SK-N-SH (cell line): ENCODE measurements at regions not wholly inside any gene's neighbourhood (a gene's known extent, or its start where the extent isn't known, plus 50 kb on each side); places are given as distances from the start of the nearest gene placed in this dataset.

Experiments used
- CTCF ChIA-PET: fragments of 300-600, 350-600 bp; formaldehyde crosslinking; extraction: SDS; loops from one replicate; lab custom pipeline; 2021; lab: Yijun Ruan, JAX
- POLR2A ChIA-PET: fragments of 350-600 bp; sonication (Branson Sonifier 250); formaldehyde crosslinking; extraction: SDS; loops from one replicate; lab custom pipeline; 2020; ENCODE audit warnings: antibody characterized with exemption, inconsistent platforms; lab: Yijun Ruan, JAX
- DNase-seq: peaks from one replicate; pipeline ENCODE4 v3.0.0; 2012
- H2AFZ ChIP-seq: fragments of 200-600 bp; sonication (generic); 2 replicates; pipeline ENCODE4 v1.8.1; 2016; ENCODE audit warnings: antibody characterized with exemption, mild to moderate bottlenecking, low read depth
- H3F3A ChIP-seq: fragments of 200-600 bp; sonication (generic); replicated peaks from 2 replicates; pipeline ENCODE3; 2016; ENCODE audit warnings: antibody characterized with exemption, mild to moderate bottlenecking; ENCODE audit not compliant: insufficient read depth
- H3K27ac ChIP-seq, 2 experiments: fragments of 200-500 bp in 1 of 2; fragments of 200-600 bp in 1 of 2; sonication (Bioruptor generic) in 1 of 2; sonication (generic), shearing (Covaris generic) in 1 of 2; 2 replicates each; pipeline versions ENCODE4 v1.5.1 to v1.6.1; 2014 to 2016; ENCODE audit warnings: low read depth in 2 of 2, inconsistent platforms in 1 of 2, low read length in 1 of 2, mild to moderate bottlenecking in 1 of 2, mixed read lengths in 1 of 2
- H3K27me3 ChIP-seq: fragments of 200-600 bp; sonication (generic), shearing (Covaris generic); 2 replicates; pipeline ENCODE4 v1.6.1; 2016; ENCODE audit warnings: mixed run types; ENCODE audit not compliant: insufficient read depth
- H3K36me3 ChIP-seq, 2 experiments: fragments of 200-500 bp in 1 of 2; fragments of 200-600 bp in 1 of 2; sonication (Bioruptor generic) in 1 of 2; sonication (generic) in 1 of 2; replicated peaks in 1 of 2; 2 replicates each; pipeline versions ENCODE3 to v1.5.1; 2014 to 2016; ENCODE audit warnings: low read length in 1 of 2, mild to moderate bottlenecking in 1 of 2; ENCODE audit not compliant: insufficient read depth in 2 of 2, control insufficient read depth in 1 of 2
- H3K4me1 ChIP-seq, 2 experiments: fragments of 200-500 bp in 1 of 2; fragments of 200-600 bp in 1 of 2; sonication (Bioruptor generic) in 1 of 2; sonication (generic), shearing (Covaris generic) in 1 of 2; 2 replicates each; pipeline versions ENCODE4 v1.5.1 to v1.6.1; 2014 to 2016; ENCODE audit warnings: low read depth in 1 of 2, low read length in 1 of 2, mixed run types in 1 of 2; ENCODE audit not compliant: insufficient read depth in 2 of 2, control insufficient read depth in 1 of 2
- H3K4me2 ChIP-seq: fragments of 200-600 bp; sonication (generic), shearing (Covaris generic); 2 replicates; pipeline ENCODE4 v1.6.1; 2017; ENCODE audit warnings: mixed run types
- H3K4me3 ChIP-seq, 2 experiments: fragments of 200-500 bp in 1 of 2; fragments of 200-600 bp in 1 of 2; sonication (Bioruptor generic) in 1 of 2; sonication (generic), shearing (Covaris generic) in 1 of 2; 2 replicates each; pipeline versions ENCODE4 v1.5.1 to v1.8.1; 2014 to 2016; ENCODE audit warnings: low read depth in 2 of 2, inconsistent platforms in 1 of 2, low read length in 1 of 2, mild to moderate bottlenecking in 1 of 2, mixed read lengths in 1 of 2, moderate library complexity in 1 of 2
- H3K79me2 ChIP-seq: fragments of 200-600 bp; sonication (generic); 2 replicates; pipeline ENCODE4 v1.8.1; 2017; ENCODE audit warnings: mild to moderate bottlenecking; ENCODE audit not compliant: insufficient read depth
- H3K9ac ChIP-seq: fragments of 200-600 bp; sonication (generic); 2 replicates; pipeline ENCODE4 v1.6.1; 2017; ENCODE audit warnings: mixed run types
- H3K9me2 ChIP-seq: fragments of 200-600 bp; sonication (generic); 2 replicates; pipeline ENCODE4 v1.6.1; 2017; ENCODE audit warnings: mixed run types
- H3K9me3 ChIP-seq: fragments of 200-600 bp; sonication (generic); 2 replicates; pipeline ENCODE4 v1.6.1; 2017; ENCODE audit warnings: mixed run types, mild to moderate bottlenecking, moderate library complexity
- H4K20me1 ChIP-seq: fragments of 200-600 bp; sonication (generic); 2 replicates; pipeline ENCODE4 v1.6.1; 2017; ENCODE audit warnings: mild to moderate bottlenecking, mixed run types; ENCODE audit not compliant: insufficient read depth
- ELF1 ChIP-seq: IDR thresholded peaks from 2 replicates; pipeline ENCODE4 v1.4.0; 2012
- EP300 ChIP-seq, 2 experiments: IDR thresholded peaks; 2 replicates each; pipeline versions ENCODE4 v1.4.0 to v1.6.1; 2012; ENCODE audit warnings: borderline replicate concordance in 1 of 2, low read depth in 1 of 2, low read length in 1 of 2
- EZH2phosphoT487 ChIP-seq: fragments of 200-600 bp; sonication (generic); IDR thresholded peaks from 2 replicates; pipeline ENCODE4 v1.6.1; 2017; ENCODE audit warnings: low read depth, mixed run types, mild to moderate bottlenecking, antibody characterized with exemption, moderate library complexity, borderline replicate concordance
- FOSL2 ChIP-seq: IDR thresholded peaks from 2 replicates; pipeline ENCODE4 v1.4.0; 2012; ENCODE audit warnings: low read depth, mild to moderate bottlenecking, moderate library complexity, borderline replicate concordance
- FOXJ3 ChIP-seq: sonication (generic); formaldehyde crosslinking; IDR thresholded peaks from 2 replicates; pipeline ENCODE4 v1.5.1; 2020; ENCODE audit warnings: mild to moderate bottlenecking, missing genetic modification reagents
- FOXM1 ChIP-seq: IDR thresholded peaks from 2 replicates; pipeline ENCODE4 v1.4.0; 2012; ENCODE audit warnings: low read depth, mild to moderate bottlenecking
- GABPA ChIP-seq: IDR thresholded peaks from 2 replicates; pipeline ENCODE4 v1.4.0; 2012; ENCODE audit warnings: low read depth, mild to moderate bottlenecking
- MEF2A ChIP-seq: IDR thresholded peaks from 2 replicates; pipeline ENCODE4 v1.4.0; 2012; ENCODE audit warnings: low read depth, borderline replicate concordance
- MXI1 ChIP-seq: IDR thresholded peaks from 2 replicates; pipeline ENCODE4 v1.6.1; 2012; ENCODE audit warnings: mild to moderate bottlenecking, low read depth, low read length, improper control_type of control experiment
- NRF1 ChIP-seq: IDR thresholded peaks from 2 replicates; pipeline ENCODE4 v1.6.1; 2012; ENCODE audit warnings: low read depth, mild to moderate bottlenecking, low read length
- RAD21 ChIP-seq: IDR thresholded peaks from 2 replicates; pipeline ENCODE4 v1.6.1; 2012; ENCODE audit warnings: mild to moderate bottlenecking, low read length
- REST ChIP-seq: IDR thresholded peaks from 2 replicates; pipeline ENCODE4 v1.6.1; 2012; ENCODE audit warnings: mild to moderate bottlenecking, low read depth, low read length, moderate library complexity
- RFX5 ChIP-seq: IDR thresholded peaks from 2 replicates; pipeline ENCODE4 v1.6.1; 2012; ENCODE audit warnings: mild to moderate bottlenecking, improper control_type of control experiment, low read length
- SMC3 ChIP-seq: IDR thresholded peaks from 2 replicates; pipeline ENCODE4 v1.6.1; 2012; ENCODE audit warnings: low read depth, low read length, improper control_type of control experiment
- TAF1 ChIP-seq: IDR thresholded peaks from 2 replicates; pipeline ENCODE4 v1.6.1; 2012; ENCODE audit warnings: low read depth, mild to moderate bottlenecking, low read length, moderate library complexity, borderline replicate concordance
- TCF12 ChIP-seq: IDR thresholded peaks from 2 replicates; pipeline ENCODE4 v1.4.0; 2012
- TEAD4 ChIP-seq: IDR thresholded peaks from 2 replicates; pipeline ENCODE4 v1.4.0; 2012; ENCODE audit warnings: mild to moderate bottlenecking, borderline replicate concordance; ENCODE audit not compliant: insufficient read depth
- USF1 ChIP-seq: IDR thresholded peaks from 2 replicates; pipeline ENCODE4 v1.4.0; 2012; ENCODE audit warnings: low read depth, borderline replicate concordance
- YY1 ChIP-seq: IDR thresholded peaks from 2 replicates; pipeline ENCODE4 v1.4.0; 2012; ENCODE audit warnings: low read depth, mild to moderate bottlenecking
- whole genome bisulfite sequencing: methylation state at CpG from one replicate; pipeline ENCODE4 v1.1.6; 2017; ENCODE audit warnings: low lambda C conversion rate; 5-methylcytosine and 5-hydroxymethylcytosine counted together

GRCh38 chr12:91467686-91468085, 285.1 kb upstream of the DCN start:
- H3K4me2 ChIP-seq: no peak overlapping the region
- CTCF ChIA-PET: no interaction called here

GRCh38 chr12:91461061-91461460, 278.4 kb upstream of the DCN start:
- H3K9me2 ChIP-seq: no peaks in the 10 kb centered on the region
- no peak overlapping the region for H3K27ac ChIP-seq
- H3K79me2 ChIP-seq: no peaks in the 10 kb centered on the region
- H3K9me3 ChIP-seq: no peaks in the 10 kb centered on the region
- ChIA-PET POLR2A (no interaction called here), CTCF (no interaction called here)
- H3K9ac ChIP-seq: no peak overlapping the region
- no peak overlapping the region for H2AFZ ChIP-seq
- H3K4me3 ChIP-seq: no peak overlapping the region
- H3K36me3 ChIP-seq: no peaks in the 10 kb centered on the region
- H3K4me1 ChIP-seq: no peaks in the 10 kb centered on the region
- TF ChIP-seq EZH2phosphoT487 (no peak), MXI1 (no peak), RFX5 (no peak), ELF1 (no peak), GABPA (no peak), FOSL2 (no peak), TCF12 (no peak), REST (no peak), FOXJ3 (no peak), YY1 (no peak), FOXM1 (no peak)
- WGBS: 38% methylated on average over 1 of the region's 1 CpG
- no peaks in the 10 kb centered on the region for H3F3A ChIP-seq
- DNase-seq: no peak
- H3K4me2 ChIP-seq: no peak overlapping the region
- no peaks in the 10 kb centered on the region for H4K20me1 ChIP-seq
- H3K27me3 ChIP-seq: no peaks in the 10 kb centered on the region

More at GRCh38 chr12:91467686-91468085, 285.1 kb upstream of the DCN start:
- H3K36me3 ChIP-seq: no peaks in the 10 kb centered on the region
- H2AFZ ChIP-seq: no peak overlapping the region
- no peak for TF ChIP-seq TEAD4
- TF ChIP-seq MXI1: no peak
- TF ChIP-seq REST: no peak
- no peak for TF ChIP-seq TAF1
- TF ChIP-seq NRF1: no peak
- TF ChIP-seq MEF2A: no peak
- no peak for TF ChIP-seq RAD21
- no peak for TF ChIP-seq USF1
- TF ChIP-seq SMC3: no peak
- TF ChIP-seq RFX5: no peak
- no peak for TF ChIP-seq EP300 (IDR thresholded peaks at IDR 0.05; ENCODE audit: borderline replicate concordance in 1 of 2, low read depth in 1 of 2, low read length in 1 of 2)
- H3K9me3 ChIP-seq: no peaks in the 10 kb centered on the region
- H3K4me1 ChIP-seq: no peaks in the 10 kb centered on the region
- H3K27ac ChIP-seq: no peak overlapping the region
- H3K9ac ChIP-seq: no peak overlapping the region
- H3K27me3 ChIP-seq: no peaks in the 10 kb centered on the region
- H4K20me1 ChIP-seq: no peaks in the 10 kb centered on the region
- no peaks in the 10 kb centered on the region for H3F3A ChIP-seq
- H3K9me2 ChIP-seq: no peaks in the 10 kb centered on the region
- DNase-seq: no peak
- no peak overlapping the region for H3K4me3 ChIP-seq
- H3K79me2 ChIP-seq: no peaks in the 10 kb centered on the region
- POLR2A ChIA-PET: no interaction called here
- 50% methylated on average over 4 of the region's 4 CpGs for WGBS
